Lung microvascular endothelial cell (primary cell): ENCODE measurements at regions not wholly inside any gene's neighbourhood (a gene's known extent, or its start where the extent isn't known, plus 50 kb on each side); places are given as distances from the start of the nearest gene placed in this dataset.

Experiments
- DNase-seq, 2 donors: peaks; one replicate each; pipeline versions ENCODE4 v3.0.0 to v3.0.0-alpha.2; 2010; ENCODE audit warnings: low read depth in 2 of 2

- no peak for DNase-seq
Measured at GRCh38 chr15:62877276-62877857, 165.2 kb upstream of the TPM1 start.

- DNase-seq: no peak
Measured at GRCh38 chr15:62878070-62878469, 164.5 kb upstream of the TPM1 start.

- DNase-seq: peak; percentile 75 to 92
Measured at GRCh38 chr15:62879770-62880169, 162.8 kb upstream of the TPM1 start.

GRCh38 chr15:62880278-62880677 lies 162.3 kb upstream of the TPM1 start:
- DNase-seq: peak; percentile 43 to 70

GRCh38 chr15:62881056-62881455 lies 161.5 kb upstream of the TPM1 start:
- no peak for DNase-seq

- DNase-seq: no peak
Measured at GRCh38 chr15:62883938-62884479, 158.5 kb upstream of the TPM1 start.

- peak in 1 of 2 donors; percentile 32 for DNase-seq
Measured at GRCh38 chr15:62886431-62887071, 156.0 kb upstream of the TPM1 start.

GRCh38 chr15:62887113-62887570 lies 155.4 kb upstream of the TPM1 start:
- no peak for DNase-seq

- DNase-seq: no peak
Measured at GRCh38 chr15:62888623-62889022, 153.9 kb upstream of the TPM1 start.

- no peak for DNase-seq
Measured at GRCh38 chr15:62889141-62889661, 153.3 kb upstream of the TPM1 start.

GRCh38 chr15:62889734-62890505 lies 152.6 kb upstream of the TPM1 start:
- peak; percentile 62 to 87 for DNase-seq

- peak in 1 of 2 donors; percentile 28 for DNase-seq
Measured at GRCh38 chr15:62894322-62895085, 148.0 kb upstream of the TPM1 start.

- DNase-seq: peak; percentile 80 to 94
Measured at GRCh38 chr15:62895139-62895866, 147.2 kb upstream of the TPM1 start.

- DNase-seq: peak in 1 of 2 donors; percentile 87
Measured at GRCh38 chr15:62895905-62896316, 146.6 kb upstream of the TPM1 start.

- peak in 1 of 2 donors; percentile 47 for DNase-seq
Measured at GRCh38 chr15:62896380-62896866, 146.1 kb upstream of the TPM1 start.

GRCh38 chr15:62896969-62897486 lies 145.5 kb upstream of the TPM1 start:
- DNase-seq: peak; percentile 73 to 99

- no peak for DNase-seq
Measured at GRCh38 chr15:62897634-62898033, 144.9 kb upstream of the TPM1 start.

GRCh38 chr15:62899090-62899493 lies 143.5 kb upstream of the TPM1 start:
- no peak for DNase-seq

GRCh38 chr15:62900071-62900802 lies 142.3 kb upstream of the TPM1 start:
- DNase-seq: no peak
